HL-60 (cell line): ENCODE measurements at regions not wholly inside any gene's neighbourhood (a gene's known extent, or its start where the extent isn't known, plus 50 kb on each side); places are given as distances from the start of the nearest gene placed in this dataset.

ENCODE experiments used
- DNase-seq, 2 experiments: peaks; one replicate each; pipeline ENCODE4 v3.0.0-alpha.2; 2010 to 2020; ENCODE audit warnings: low read depth in 1 of 2, low spot score in 1 of 2
- H3K27ac ChIP-seq: fragments of 250-450 bp; sonication (Bioruptor Pico); replicated peaks from 2 replicates; pipeline ENCODE4 v1.5.1; 2020; ENCODE audit warnings: mild to moderate bottlenecking, moderate library complexity
- H3K27me3 ChIP-seq: fragments of 250-450 bp; sonication (Bioruptor Pico); 2 replicates; pipeline ENCODE4 v1.5.1; 2021; ENCODE audit warnings: mild to moderate bottlenecking, moderate library complexity; ENCODE audit not compliant: insufficient read depth, poor library complexity, severe bottlenecking
- H3K4me3 ChIP-seq: replicated peaks from 2 replicates; pipeline ENCODE4 v1.5.1; 2011; ENCODE audit warnings: mild to moderate bottlenecking, control low read depth, low read length; ENCODE audit not compliant: insufficient read depth
- GABPA ChIP-seq: IDR thresholded peaks from 2 replicates; pipeline ENCODE4 v1.6.1; 2012; ENCODE audit warnings: low read depth
- POLR2AphosphoS5 ChIP-seq: IDR thresholded peaks from 2 replicates; pipeline ENCODE4 v1.6.1; 2012; ENCODE audit warnings: low read depth
- SPI1 ChIP-seq: IDR thresholded peaks from 2 replicates; pipeline ENCODE4 v1.6.1; 2012; ENCODE audit warnings: low read depth, mild to moderate bottlenecking, borderline replicate concordance
- TF ChIP-seq, protein P1 (sequence below): IDR thresholded peaks from 2 replicates; pipeline ENCODE4 v1.6.1; 2012; ENCODE audit warnings: low read depth; ENCODE audit not compliant: insufficient replicate concordance
- TF ChIP-seq, protein P2 (sequence below): IDR thresholded peaks from one replicate; pipeline ENCODE4 v1.5.1; 2011; ENCODE audit warnings: low read length, control low read depth, inconsistent platforms; ENCODE audit not compliant: insufficient read depth

- no peak for DNase-seq
- Histone ChIP-seq H3K4me3 (no peak overlapping the region), H3K27me3 (peaks cover 3% of the 10 kb centered on the region), H3K27ac (no peak overlapping the region)
- no peak for TF ChIP-seq SPI1
- TF ChIP-seq, protein P1, sequence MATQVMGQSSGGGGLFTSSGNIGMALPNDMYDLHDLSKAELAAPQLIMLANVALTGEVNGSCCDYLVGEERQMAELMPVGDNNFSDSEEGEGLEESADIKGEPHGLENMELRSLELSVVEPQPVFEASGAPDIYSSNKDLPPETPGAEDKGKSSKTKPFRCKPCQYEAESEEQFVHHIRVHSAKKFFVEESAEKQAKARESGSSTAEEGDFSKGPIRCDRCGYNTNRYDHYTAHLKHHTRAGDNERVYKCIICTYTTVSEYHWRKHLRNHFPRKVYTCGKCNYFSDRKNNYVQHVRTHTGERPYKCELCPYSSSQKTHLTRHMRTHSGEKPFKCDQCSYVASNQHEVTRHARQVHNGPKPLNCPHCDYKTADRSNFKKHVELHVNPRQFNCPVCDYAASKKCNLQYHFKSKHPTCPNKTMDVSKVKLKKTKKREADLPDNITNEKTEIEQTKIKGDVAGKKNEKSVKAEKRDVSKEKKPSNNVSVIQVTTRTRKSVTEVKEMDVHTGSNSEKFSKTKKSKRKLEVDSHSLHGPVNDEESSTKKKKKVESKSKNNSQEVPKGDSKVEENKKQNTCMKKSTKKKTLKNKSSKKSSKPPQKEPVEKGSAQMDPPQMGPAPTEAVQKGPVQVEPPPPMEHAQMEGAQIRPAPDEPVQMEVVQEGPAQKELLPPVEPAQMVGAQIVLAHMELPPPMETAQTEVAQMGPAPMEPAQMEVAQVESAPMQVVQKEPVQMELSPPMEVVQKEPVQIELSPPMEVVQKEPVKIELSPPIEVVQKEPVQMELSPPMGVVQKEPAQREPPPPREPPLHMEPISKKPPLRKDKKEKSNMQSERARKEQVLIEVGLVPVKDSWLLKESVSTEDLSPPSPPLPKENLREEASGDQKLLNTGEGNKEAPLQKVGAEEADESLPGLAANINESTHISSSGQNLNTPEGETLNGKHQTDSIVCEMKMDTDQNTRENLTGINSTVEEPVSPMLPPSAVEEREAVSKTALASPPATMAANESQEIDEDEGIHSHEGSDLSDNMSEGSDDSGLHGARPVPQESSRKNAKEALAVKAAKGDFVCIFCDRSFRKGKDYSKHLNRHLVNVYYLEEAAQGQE, result no peak
- no peak for TF ChIP-seq GABPA
- no peak for TF ChIP-seq POLR2AphosphoS5
- TF ChIP-seq, protein P2, sequence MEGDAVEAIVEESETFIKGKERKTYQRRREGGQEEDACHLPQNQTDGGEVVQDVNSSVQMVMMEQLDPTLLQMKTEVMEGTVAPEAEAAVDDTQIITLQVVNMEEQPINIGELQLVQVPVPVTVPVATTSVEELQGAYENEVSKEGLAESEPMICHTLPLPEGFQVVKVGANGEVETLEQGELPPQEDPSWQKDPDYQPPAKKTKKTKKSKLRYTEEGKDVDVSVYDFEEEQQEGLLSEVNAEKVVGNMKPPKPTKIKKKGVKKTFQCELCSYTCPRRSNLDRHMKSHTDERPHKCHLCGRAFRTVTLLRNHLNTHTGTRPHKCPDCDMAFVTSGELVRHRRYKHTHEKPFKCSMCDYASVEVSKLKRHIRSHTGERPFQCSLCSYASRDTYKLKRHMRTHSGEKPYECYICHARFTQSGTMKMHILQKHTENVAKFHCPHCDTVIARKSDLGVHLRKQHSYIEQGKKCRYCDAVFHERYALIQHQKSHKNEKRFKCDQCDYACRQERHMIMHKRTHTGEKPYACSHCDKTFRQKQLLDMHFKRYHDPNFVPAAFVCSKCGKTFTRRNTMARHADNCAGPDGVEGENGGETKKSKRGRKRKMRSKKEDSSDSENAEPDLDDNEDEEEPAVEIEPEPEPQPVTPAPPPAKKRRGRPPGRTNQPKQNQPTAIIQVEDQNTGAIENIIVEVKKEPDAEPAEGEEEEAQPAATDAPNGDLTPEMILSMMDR, result no peak
Measured at GRCh38 chr14:35964697-35965286, 138.7 kb downstream of the BRMS1L start.

GRCh38 chr14:35963209-35963608 lies 137.1 kb downstream of the BRMS1L start:
- Histone ChIP-seq H3K27ac (no peak overlapping the region), H3K4me3 (no peak overlapping the region), H3K27me3 (peaks cover 9% of the 10 kb centered on the region)
- TF ChIP-seq, protein P2, result peak; percentile 10
- no peak for TF ChIP-seq GABPA
- DNase-seq, result no peak

DNA sequence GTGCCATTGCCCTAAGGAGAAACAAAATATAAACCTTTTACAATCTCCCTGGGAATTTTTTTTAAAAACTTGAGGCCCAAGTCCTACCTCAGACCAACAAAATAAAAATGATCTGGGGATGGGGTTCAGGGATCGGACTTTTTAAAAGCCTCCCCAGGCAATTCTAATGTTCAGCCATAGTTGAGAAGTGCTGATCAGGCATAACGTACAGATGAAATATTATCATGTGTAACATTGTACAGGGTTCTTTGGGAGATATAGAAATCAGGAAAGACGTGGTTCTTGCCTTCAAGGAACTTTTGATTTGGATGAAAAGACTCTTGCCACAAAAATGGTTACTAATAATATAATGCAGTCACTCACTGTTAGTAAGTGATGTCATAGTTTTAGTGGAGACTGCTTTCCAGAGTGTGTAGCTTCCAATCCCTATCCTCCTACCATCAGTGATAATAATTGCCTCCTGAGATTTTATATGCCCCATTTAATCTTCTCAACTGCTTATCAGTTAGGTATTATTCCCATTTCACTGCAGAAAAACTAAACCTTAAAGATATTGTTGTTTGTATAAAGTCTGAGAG lies 135.6 kb downstream of the BRMS1L start:
- TF ChIP-seq, protein P1, result no peak
- no peak for TF ChIP-seq SPI1
- no peak for TF ChIP-seq GABPA
- TF ChIP-seq, protein P2, result no peak
- TF ChIP-seq POLR2AphosphoS5, result no peak
- peaks cover 19% of the 10 kb centered on the region for H3K27me3 ChIP-seq
- no peak overlapping the region for H3K4me3 ChIP-seq
- no peak for DNase-seq
- H3K27ac ChIP-seq, result no peak overlapping the region

- Histone ChIP-seq H3K27ac (no peak overlapping the region), H3K27me3 (peaks cover 19% of the 10 kb centered on the region)
- TF ChIP-seq POLR2AphosphoS5, result no peak
- TF ChIP-seq, protein P2, result no peak
- no peak for TF ChIP-seq SPI1
- TF ChIP-seq GABPA, result no peak
- TF ChIP-seq, protein P1, result no peak
Measured at GRCh38 chr14:35959835-35960234, 133.7 kb downstream of the BRMS1L start.

More at GRCh38 chr14:35959835-35960234, 133.7 kb downstream of the BRMS1L start:
- no peak overlapping the region for H3K4me3 ChIP-seq
- DNase-seq, result no peak
